Duodenal mucosa (tissue), 2 donors: ENCODE measurements at regions not wholly inside any gene's neighbourhood (a gene's known extent, or its start where the extent isn't known, plus 50 kb on each side); places are given as distances from the start of the nearest gene placed in this dataset.

ENCODE experiments used
- H3K27ac ChIP-seq: one replicate; pipeline ENCODE4 v1.7.0; 2013; ENCODE audit warnings: low read depth, low read length
- H3K27me3 ChIP-seq, 2 donors: one replicate each; pipeline ENCODE4 v1.7.0; 2013; ENCODE audit warnings: low read length in 2 of 2, control low read depth in 1 of 2; ENCODE audit not compliant: insufficient read depth in 2 of 2, control insufficient read depth in 1 of 2
- H3K36me3 ChIP-seq, 2 donors: one replicate each; pipeline ENCODE4 v1.7.0; 2013; ENCODE audit warnings: low read length in 2 of 2, control low read depth in 1 of 2; ENCODE audit not compliant: insufficient read depth in 2 of 2, control insufficient read depth in 1 of 2
- H3K4me1 ChIP-seq, 2 donors: one replicate each; pipeline ENCODE4 v1.7.0; 2013; ENCODE audit warnings: low read length in 2 of 2, control low read depth in 1 of 2; ENCODE audit not compliant: insufficient read depth in 2 of 2, control insufficient read depth in 1 of 2
- H3K4me3 ChIP-seq, 2 donors: one replicate each; pipeline ENCODE4 v1.7.0; 2013; ENCODE audit warnings: low read length in 2 of 2, low read depth in 1 of 2
- H3K9ac ChIP-seq, 2 donors: one replicate each; pipeline ENCODE4 v1.7.0; 2013; ENCODE audit warnings: low read length in 2 of 2, low read depth in 1 of 2
- H3K9me3 ChIP-seq, 2 donors: one replicate each; pipeline ENCODE4 v1.7.0; 2013; ENCODE audit warnings: low read length in 2 of 2, control low read depth in 1 of 2; ENCODE audit not compliant: control insufficient read depth in 1 of 2

- Histone ChIP-seq H3K27me3 (no peaks in the 10 kb centered on the region), H3K27ac (no peak overlapping the region), H3K4me1 (no peaks in the 10 kb centered on the region), H3K9me3 (no peaks in the 10 kb centered on the region), H3K4me3 (no peak overlapping the region), H3K9ac (no peak overlapping the region), H3K36me3 (no peaks in the 10 kb centered on the region)
Measured at GRCh38 chrX:109943092-109943739, 59.7 kb upstream of the TMEM164 start.

- H3K4me3 ChIP-seq: no peak overlapping the region
- H3K36me3 ChIP-seq: no peaks in the 10 kb centered on the region
- no peaks in the 10 kb centered on the region for H3K27me3 ChIP-seq
- no peak overlapping the region for H3K9ac ChIP-seq
- no peak overlapping the region for H3K27ac ChIP-seq
- no peaks in the 10 kb centered on the region for H3K4me1 ChIP-seq
- no peaks in the 10 kb centered on the region for H3K9me3 ChIP-seq
Measured at GRCh38 chrX:109943740-109944092, 59.2 kb upstream of the TMEM164 start.

- H3K4me1 ChIP-seq: no peaks in the 10 kb centered on the region
- H3K36me3 ChIP-seq: no peaks in the 10 kb centered on the region
- H3K9me3 ChIP-seq: no peaks in the 10 kb centered on the region
- H3K4me3 ChIP-seq: no peak overlapping the region
- H3K9ac ChIP-seq: no peak overlapping the region
- H3K27ac ChIP-seq: no peak overlapping the region
- no peaks in the 10 kb centered on the region for H3K27me3 ChIP-seq
Measured at GRCh38 chrX:109952050-109952449, 50.9 kb upstream of the TMEM164 start.

- H3K4me1 ChIP-seq: no peaks in the 10 kb centered on the region
- no peak overlapping the region for H3K27ac ChIP-seq
Measured at GRCh38 chrX:109952985-109953905, 49.7 kb upstream of the TMEM164 start.

More at GRCh38 chrX:109952985-109953905, 49.7 kb upstream of the TMEM164 start:
- H3K36me3 ChIP-seq: no peaks in the 10 kb centered on the region
- no peaks in the 10 kb centered on the region for H3K9me3 ChIP-seq
- no peak overlapping the region for H3K4me3 ChIP-seq
- H3K9ac ChIP-seq: no peak overlapping the region
- H3K27me3 ChIP-seq: no peaks in the 10 kb centered on the region
